GM23338 (cell line): ENCODE measurements at regions not wholly inside any gene's neighbourhood (a gene's known extent, or its start where the extent isn't known, plus 50 kb on each side); places are given as distances from the start of the nearest gene placed in this dataset.

ENCODE experiments used
- ATAC-seq: fragments of 200-7000 bp; cut with Tn5 transposase; 3 replicates; pipeline ENCODE4 v1.9.1; 2020
- DNase-seq: peaks from one replicate; pipeline ENCODE4 v3.0.0-alpha.2; 2015; ENCODE audit warnings: low spot score
- H2AFZ ChIP-seq: fragments of 200-600 bp; sonication (generic); 2 replicates; pipeline ENCODE4 v1.8.0; 2016; ENCODE audit warnings: antibody characterized with exemption, mild to moderate bottlenecking, moderate library complexity
- H3F3A ChIP-seq: fragments of 200-600 bp; sonication (generic); replicated peaks from 2 replicates; pipeline ENCODE4 v1.8.0; 2017; ENCODE audit warnings: antibody characterized with exemption, mixed run types, low read depth
- H3K27ac ChIP-seq: fragments of 200-600 bp; sonication (generic); 2 replicates; pipeline ENCODE4 v1.6.1; 2016; ENCODE audit warnings: low read depth
- H3K27me3 ChIP-seq: fragments of 200-600 bp; sonication (generic); 2 replicates; pipeline ENCODE4 v1.8.0; 2016; ENCODE audit warnings: mild to moderate bottlenecking, mixed run types, moderate library complexity; ENCODE audit not compliant: insufficient read depth
- H3K36me3 ChIP-seq: fragments of 200-600 bp; sonication (generic); 2 replicates; pipeline ENCODE4 v1.8.0; 2016; ENCODE audit warnings: mild to moderate bottlenecking; ENCODE audit not compliant: insufficient read depth
- H3K4me1 ChIP-seq: fragments of 200-600 bp; sonication (generic); 2 replicates; pipeline ENCODE4 v1.8.0; 2016; ENCODE audit warnings: mild to moderate bottlenecking, moderate library complexity; ENCODE audit not compliant: insufficient read depth
- H3K4me2 ChIP-seq: fragments of 200-600 bp; sonication (generic); 2 replicates; pipeline ENCODE4 v1.7.1; 2017; ENCODE audit warnings: mixed run types
- H3K4me3 ChIP-seq: fragments of 200-600 bp; sonication (generic); 2 replicates; pipeline ENCODE4 v1.6.1; 2016; ENCODE audit warnings: mixed run types
- H3K79me2 ChIP-seq: fragments of 200-600 bp; sonication (generic); replicated peaks from 2 replicates; pipeline ENCODE4 v1.8.0; 2017; ENCODE audit warnings: mild to moderate bottlenecking; ENCODE audit not compliant: insufficient read depth
- H3K9me2 ChIP-seq: fragments of 200-600 bp; sonication (generic); 2 replicates; pipeline ENCODE4 v1.8.0; 2017; ENCODE audit not compliant: insufficient read depth
- H4K20me1 ChIP-seq: fragments of 200-600 bp; sonication (generic); replicated peaks from 2 replicates; pipeline ENCODE4 v1.8.0; 2017; ENCODE audit warnings: mild to moderate bottlenecking; ENCODE audit not compliant: insufficient read depth
- H3K27ac Mint-ChIP-seq: 2 replicates; pipeline ENCODE4 v1.8.0; 2020; ENCODE audit warnings: inconsistent platforms, mild to moderate bottlenecking, moderate library complexity, mixed read lengths
- H3K27me3 Mint-ChIP-seq: 3 replicates; pipeline ENCODE4 v1.8.0; 2022; ENCODE audit warnings: low read depth, mild to moderate bottlenecking, moderate library complexity, mixed read lengths, inconsistent platforms; ENCODE audit not compliant: insufficient read depth, poor library complexity
- H3K36me3 Mint-ChIP-seq: 3 replicates; pipeline ENCODE4 v1.8.0; 2021; ENCODE audit warnings: low read depth, mild to moderate bottlenecking, inconsistent platforms, moderate library complexity, mixed read lengths
- H3K4me1 Mint-ChIP-seq: 3 replicates; pipeline ENCODE4 v1.8.0; 2020; ENCODE audit warnings: mild to moderate bottlenecking, inconsistent platforms, mixed read lengths
- H3K4me3 Mint-ChIP-seq: 3 replicates; pipeline ENCODE4 v1.8.0; 2021; ENCODE audit warnings: moderate library complexity, mild to moderate bottlenecking, inconsistent platforms, mixed read lengths
- H3K9me3 Mint-ChIP-seq: 3 replicates; pipeline ENCODE4 v1.8.0; 2020; ENCODE audit warnings: moderate library complexity, mild to moderate bottlenecking, inconsistent platforms, mixed read lengths
- CREB1 ChIP-seq: fragments of 250-450 bp; sonication (Bioruptor Pico); IDR thresholded peaks from 2 replicates; pipeline ENCODE4 v1.5.0; 2020; ENCODE audit warnings: low read depth, mild to moderate bottlenecking, moderate library complexity
- EZH2phosphoT487 ChIP-seq: fragments of 200-600 bp; sonication (generic); IDR thresholded peaks from one replicate; pipeline ENCODE4 v1.8.1; 2018; ENCODE audit warnings: antibody characterized with exemption; ENCODE audit not compliant: unreplicated experiment
- JUNB ChIP-seq: IDR thresholded peaks from one replicate; pipeline ENCODE4 v1.6.1; 2016; ENCODE audit warnings: antibody characterized with exemption; ENCODE audit not compliant: unreplicated experiment
- NANOG ChIP-seq: IDR thresholded peaks from 2 replicates; pipeline ENCODE4 v1.6.1; 2016; ENCODE audit warnings: antibody characterized with exemption, borderline replicate concordance
- POLR2AphosphoS5 ChIP-seq: IDR thresholded peaks from 2 replicates; pipeline ENCODE4 v1.6.1; 2016; ENCODE audit warnings: antibody characterized with exemption, low read depth
- STAT1 ChIP-seq: IDR thresholded peaks from one replicate; pipeline ENCODE4 v1.6.1; 2016; ENCODE audit warnings: antibody characterized with exemption; ENCODE audit not compliant: unreplicated experiment
- ZNF114 ChIP-seq: fragments of 250-450 bp; sonication (Bioruptor Pico); IDR thresholded peaks from 2 replicates; pipeline ENCODE4 v1.5.0; 2020; ENCODE audit warnings: mild to moderate bottlenecking, moderate library complexity
- ZNF331 ChIP-seq: fragments of 250-450 bp; sonication (Bioruptor Pico); IDR thresholded peaks from 2 replicates; pipeline ENCODE4 v1.5.0; 2020; ENCODE audit warnings: low read depth, mild to moderate bottlenecking, moderate library complexity
- TF ChIP-seq, protein P1 (sequence below): IDR thresholded peaks from one replicate; pipeline ENCODE4 v1.6.1; 2018; ENCODE audit warnings: antibody characterized with exemption; ENCODE audit not compliant: unreplicated experiment
- TF ChIP-seq, protein P2 (sequence below): IDR thresholded peaks from 2 replicates; pipeline ENCODE4 v1.6.1; 2016; ENCODE audit warnings: antibody characterized with exemption
- TF ChIP-seq, protein P3 (sequence below), 2 experiments: fragments of 200-600 bp in 1 of 2; sonication (generic) in 1 of 2; conservative IDR thresholded peaks; 2 replicates each; pipeline versions ENCODE4 v1.5.1 to v1.6.1; 2016 to 2017; ENCODE audit warnings: antibody characterized with exemption in 2 of 2, low read depth in 2 of 2, mild to moderate bottlenecking in 2 of 2, moderate library complexity in 1 of 2
- TF ChIP-seq, protein P4 (sequence below): fragments of 250-450 bp; sonication (Bioruptor Pico); IDR thresholded peaks from 2 replicates; pipeline ENCODE4 v1.5.0; 2020; ENCODE audit warnings: mild to moderate bottlenecking, moderate library complexity

DNA sequence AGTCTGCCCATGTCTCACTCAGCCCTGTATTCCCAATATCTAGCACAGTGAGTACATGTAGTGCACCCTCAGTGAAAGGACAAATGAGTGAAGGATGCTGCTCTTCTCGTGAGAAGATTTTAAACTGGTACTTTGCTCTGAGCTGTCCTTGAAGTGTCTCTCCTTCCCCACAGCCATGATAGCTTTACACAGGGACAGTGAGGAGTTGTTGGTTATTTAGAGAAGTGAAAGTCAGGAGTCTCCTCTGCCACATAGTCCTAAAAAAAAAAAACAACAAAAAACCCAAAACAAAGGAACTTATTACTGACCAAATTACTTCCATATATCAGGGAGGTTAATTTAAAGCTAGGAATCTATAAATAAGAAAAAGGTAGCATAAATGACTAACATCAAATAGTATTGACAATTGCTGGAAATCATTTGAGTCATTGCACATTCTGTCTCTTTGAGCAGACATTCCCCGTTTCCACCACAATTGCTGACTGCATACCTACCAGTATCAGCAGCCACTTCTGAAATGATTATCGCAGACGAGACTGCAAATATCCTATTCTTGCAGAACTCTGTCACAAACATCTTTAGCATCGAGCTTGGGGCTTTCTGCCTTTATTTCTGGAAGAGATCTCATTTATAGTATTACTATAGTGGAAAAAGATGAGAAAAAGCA lies 202.1 kb downstream of the PTEN start (continued):
- TF ChIP-seq, protein P1, sequence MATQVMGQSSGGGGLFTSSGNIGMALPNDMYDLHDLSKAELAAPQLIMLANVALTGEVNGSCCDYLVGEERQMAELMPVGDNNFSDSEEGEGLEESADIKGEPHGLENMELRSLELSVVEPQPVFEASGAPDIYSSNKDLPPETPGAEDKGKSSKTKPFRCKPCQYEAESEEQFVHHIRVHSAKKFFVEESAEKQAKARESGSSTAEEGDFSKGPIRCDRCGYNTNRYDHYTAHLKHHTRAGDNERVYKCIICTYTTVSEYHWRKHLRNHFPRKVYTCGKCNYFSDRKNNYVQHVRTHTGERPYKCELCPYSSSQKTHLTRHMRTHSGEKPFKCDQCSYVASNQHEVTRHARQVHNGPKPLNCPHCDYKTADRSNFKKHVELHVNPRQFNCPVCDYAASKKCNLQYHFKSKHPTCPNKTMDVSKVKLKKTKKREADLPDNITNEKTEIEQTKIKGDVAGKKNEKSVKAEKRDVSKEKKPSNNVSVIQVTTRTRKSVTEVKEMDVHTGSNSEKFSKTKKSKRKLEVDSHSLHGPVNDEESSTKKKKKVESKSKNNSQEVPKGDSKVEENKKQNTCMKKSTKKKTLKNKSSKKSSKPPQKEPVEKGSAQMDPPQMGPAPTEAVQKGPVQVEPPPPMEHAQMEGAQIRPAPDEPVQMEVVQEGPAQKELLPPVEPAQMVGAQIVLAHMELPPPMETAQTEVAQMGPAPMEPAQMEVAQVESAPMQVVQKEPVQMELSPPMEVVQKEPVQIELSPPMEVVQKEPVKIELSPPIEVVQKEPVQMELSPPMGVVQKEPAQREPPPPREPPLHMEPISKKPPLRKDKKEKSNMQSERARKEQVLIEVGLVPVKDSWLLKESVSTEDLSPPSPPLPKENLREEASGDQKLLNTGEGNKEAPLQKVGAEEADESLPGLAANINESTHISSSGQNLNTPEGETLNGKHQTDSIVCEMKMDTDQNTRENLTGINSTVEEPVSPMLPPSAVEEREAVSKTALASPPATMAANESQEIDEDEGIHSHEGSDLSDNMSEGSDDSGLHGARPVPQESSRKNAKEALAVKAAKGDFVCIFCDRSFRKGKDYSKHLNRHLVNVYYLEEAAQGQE: no peak
- no peak for TF ChIP-seq JUNB
- TF ChIP-seq ZNF114 (CRISPR knock-in tag): no peak
- TF ChIP-seq, protein P2, sequence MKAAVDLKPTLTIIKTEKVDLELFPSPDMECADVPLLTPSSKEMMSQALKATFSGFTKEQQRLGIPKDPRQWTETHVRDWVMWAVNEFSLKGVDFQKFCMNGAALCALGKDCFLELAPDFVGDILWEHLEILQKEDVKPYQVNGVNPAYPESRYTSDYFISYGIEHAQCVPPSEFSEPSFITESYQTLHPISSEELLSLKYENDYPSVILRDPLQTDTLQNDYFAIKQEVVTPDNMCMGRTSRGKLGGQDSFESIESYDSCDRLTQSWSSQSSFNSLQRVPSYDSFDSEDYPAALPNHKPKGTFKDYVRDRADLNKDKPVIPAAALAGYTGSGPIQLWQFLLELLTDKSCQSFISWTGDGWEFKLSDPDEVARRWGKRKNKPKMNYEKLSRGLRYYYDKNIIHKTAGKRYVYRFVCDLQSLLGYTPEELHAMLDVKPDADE: no peak
- TF ChIP-seq NANOG: no peak
- no peak for TF ChIP-seq STAT1
- no peak for TF ChIP-seq POLR2AphosphoS5
- TF ChIP-seq CREB1 (CRISPR knock-in tag): no peak
- TF ChIP-seq, protein P3, sequence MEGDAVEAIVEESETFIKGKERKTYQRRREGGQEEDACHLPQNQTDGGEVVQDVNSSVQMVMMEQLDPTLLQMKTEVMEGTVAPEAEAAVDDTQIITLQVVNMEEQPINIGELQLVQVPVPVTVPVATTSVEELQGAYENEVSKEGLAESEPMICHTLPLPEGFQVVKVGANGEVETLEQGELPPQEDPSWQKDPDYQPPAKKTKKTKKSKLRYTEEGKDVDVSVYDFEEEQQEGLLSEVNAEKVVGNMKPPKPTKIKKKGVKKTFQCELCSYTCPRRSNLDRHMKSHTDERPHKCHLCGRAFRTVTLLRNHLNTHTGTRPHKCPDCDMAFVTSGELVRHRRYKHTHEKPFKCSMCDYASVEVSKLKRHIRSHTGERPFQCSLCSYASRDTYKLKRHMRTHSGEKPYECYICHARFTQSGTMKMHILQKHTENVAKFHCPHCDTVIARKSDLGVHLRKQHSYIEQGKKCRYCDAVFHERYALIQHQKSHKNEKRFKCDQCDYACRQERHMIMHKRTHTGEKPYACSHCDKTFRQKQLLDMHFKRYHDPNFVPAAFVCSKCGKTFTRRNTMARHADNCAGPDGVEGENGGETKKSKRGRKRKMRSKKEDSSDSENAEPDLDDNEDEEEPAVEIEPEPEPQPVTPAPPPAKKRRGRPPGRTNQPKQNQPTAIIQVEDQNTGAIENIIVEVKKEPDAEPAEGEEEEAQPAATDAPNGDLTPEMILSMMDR (conservative IDR thresholded peaks at IDR 0.05; ENCODE audit: low read depth in 2 of 2): no peak
- no peak for TF ChIP-seq EZH2phosphoT487
- no peak for TF ChIP-seq ZNF331 (CRISPR knock-in tag)

DNA sequence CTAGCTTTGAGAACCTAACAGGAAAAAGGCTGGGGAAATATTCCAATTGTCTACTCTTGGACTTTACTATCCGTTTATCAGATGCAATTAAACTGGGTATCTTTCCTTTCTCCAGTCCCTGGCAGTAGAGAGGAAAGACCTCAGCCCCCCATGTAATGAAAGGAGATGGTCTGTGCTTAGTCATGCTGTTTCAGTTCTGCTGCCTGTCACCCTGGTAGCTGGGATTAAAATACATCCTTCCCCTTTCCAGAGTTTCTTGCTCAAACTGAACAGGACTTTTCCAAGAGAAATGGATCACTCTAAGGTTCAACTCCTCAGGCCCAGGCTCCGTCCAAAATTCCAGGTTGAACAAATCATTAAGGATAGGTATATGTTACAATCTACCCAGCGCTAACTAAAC lies 202.9 kb downstream of the PTEN start:
- peaks cover 4% of the 10 kb centered on the region; the same call in 1 of the 3 replicates for H3K4me1 Mint-ChIP-seq
- ATAC-seq (no peak), DNase-seq (no peak)
- Histone ChIP-seq H3K4me1 (peaks cover 5% of the 10 kb centered on the region; the same call in 1 of the 2 replicates), H3K27me3 (no peaks in the 10 kb centered on the region), H3K9me2 (peaks cover 13% of the 10 kb centered on the region), H3K4me3 (no peak overlapping the region), H4K20me1 (no peaks in the 10 kb centered on the region), H2AFZ (peak overlapping the region; percentile 3; the same call in 1 of the 2 replicates), H3K36me3 (no peaks in the 10 kb centered on the region), H3K4me2 (no peak overlapping the region), H3F3A (no peaks in the 10 kb centered on the region), H3K79me2 (no peaks in the 10 kb centered on the region), H3K27ac (no peak overlapping the region)
- no peaks in the 10 kb centered on the region; the same call in 2 of the 3 replicates for H3K36me3 Mint-ChIP-seq
- H3K9me3 Mint-ChIP-seq: no peaks in the 10 kb centered on the region; the same call in 2 of the 3 replicates
- peaks cover 1% of the 10 kb centered on the region for H3K27me3 Mint-ChIP-seq
- H3K27ac Mint-ChIP-seq: no peak overlapping the region
- H3K4me3 Mint-ChIP-seq: no peak overlapping the region
- TF ChIP-seq ZNF114 (CRISPR knock-in tag) (no peak), NANOG (no peak), STAT1 (no peak), EZH2phosphoT487 (no peak)
- TF ChIP-seq, protein P4, sequence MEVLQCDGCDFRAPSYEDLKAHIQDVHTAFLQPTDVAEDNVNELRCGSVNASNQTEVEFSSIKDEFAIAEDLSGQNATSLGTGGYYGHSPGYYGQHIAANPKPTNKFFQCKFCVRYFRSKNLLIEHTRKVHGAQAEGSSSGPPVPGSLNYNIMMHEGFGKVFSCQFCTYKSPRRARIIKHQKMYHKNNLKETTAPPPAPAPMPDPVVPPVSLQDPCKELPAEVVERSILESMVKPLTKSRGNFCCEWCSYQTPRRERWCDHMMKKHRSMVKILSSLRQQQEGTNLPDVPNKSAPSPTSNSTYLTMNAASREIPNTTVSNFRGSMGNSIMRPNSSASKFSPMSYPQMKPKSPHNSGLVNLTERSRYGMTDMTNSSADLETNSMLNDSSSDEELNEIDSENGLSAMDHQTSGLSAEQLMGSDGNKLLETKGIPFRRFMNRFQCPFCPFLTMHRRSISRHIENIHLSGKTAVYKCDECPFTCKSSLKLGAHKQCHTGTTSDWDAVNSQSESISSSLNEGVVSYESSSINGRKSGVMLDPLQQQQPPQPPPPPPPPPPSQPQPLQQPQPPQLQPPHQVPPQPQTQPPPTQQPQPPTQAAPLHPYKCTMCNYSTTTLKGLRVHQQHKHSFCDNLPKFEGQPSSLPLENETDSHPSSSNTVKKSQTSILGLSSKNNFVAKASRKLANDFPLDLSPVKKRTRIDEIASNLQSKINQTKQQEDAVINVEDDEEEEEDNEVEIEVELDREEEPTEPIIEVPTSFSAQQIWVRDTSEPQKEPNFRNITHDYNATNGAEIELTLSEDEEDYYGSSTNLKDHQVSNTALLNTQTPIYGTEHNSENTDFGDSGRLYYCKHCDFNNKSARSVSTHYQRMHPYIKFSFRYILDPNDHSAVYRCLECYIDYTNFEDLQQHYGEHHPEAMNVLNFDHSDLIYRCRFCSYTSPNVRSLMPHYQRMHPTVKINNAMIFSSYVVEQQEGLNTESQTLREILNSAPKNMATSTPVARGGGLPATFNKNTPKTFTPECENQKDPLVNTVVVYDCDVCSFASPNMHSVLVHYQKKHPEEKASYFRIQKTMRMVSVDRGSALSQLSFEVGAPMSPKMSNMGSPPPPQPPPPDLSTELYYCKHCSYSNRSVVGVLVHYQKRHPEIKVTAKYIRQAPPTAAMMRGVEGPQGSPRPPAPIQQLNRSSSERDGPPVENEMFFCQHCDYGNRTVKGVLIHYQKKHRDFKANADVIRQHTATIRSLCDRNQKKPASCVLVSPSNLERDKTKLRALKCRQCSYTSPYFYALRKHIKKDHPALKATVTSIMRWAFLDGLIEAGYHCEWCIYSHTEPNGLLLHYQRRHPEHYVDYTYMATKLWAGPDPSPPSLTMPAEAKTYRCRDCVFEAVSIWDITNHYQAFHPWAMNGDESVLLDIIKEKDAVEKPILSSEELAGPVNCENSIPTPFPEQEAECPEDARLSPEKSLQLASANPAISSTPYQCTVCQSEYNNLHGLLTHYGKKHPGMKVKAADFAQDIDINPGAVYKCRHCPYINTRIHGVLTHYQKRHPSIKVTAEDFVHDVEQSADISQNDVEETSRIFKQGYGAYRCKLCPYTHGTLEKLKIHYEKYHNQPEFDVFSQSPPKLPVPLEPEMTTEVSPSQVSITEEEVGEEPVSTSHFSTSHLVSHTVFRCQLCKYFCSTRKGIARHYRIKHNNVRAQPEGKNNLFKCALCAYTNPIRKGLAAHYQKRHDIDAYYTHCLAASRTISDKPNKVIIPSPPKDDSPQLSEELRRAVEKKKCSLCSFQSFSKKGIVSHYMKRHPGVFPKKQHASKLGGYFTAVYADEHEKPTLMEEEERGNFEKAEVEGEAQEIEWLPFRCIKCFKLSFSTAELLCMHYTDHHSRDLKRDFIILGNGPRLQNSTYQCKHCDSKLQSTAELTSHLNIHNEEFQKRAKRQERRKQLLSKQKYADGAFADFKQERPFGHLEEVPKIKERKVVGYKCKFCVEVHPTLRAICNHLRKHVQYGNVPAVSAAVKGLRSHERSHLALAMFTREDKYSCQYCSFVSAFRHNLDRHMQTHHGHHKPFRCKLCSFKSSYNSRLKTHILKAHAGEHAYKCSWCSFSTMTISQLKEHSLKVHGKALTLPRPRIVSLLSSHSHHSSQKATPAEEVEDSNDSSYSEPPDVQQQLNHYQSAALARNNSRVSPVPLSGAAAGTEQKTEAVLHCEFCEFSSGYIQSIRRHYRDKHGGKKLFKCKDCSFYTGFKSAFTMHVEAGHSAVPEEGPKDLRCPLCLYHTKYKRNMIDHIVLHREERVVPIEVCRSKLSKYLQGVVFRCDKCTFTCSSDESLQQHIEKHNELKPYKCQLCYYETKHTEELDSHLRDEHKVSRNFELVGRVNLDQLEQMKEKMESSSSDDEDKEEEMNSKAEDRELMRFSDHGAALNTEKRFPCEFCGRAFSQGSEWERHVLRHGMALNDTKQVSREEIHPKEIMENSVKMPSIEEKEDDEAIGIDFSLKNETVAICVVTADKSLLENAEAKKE: no peak
